ENCODE measurements at regions not wholly inside any gene's neighbourhood (a gene's known extent, or its start where the extent isn't known, plus 50 kb on each side); places are given as distances from the start of the nearest gene placed in this dataset.
"Not testable (repeated sequence)": the region's sequence is repeated elsewhere in the genome, so short reads cannot be mapped to it uniquely, and the experiment has no call there.

GRCh38 chr22:22296047-22296446 is 51.5 kb downstream of the VPREB1 start:
- WGBS, result 100% methylated on average over 1 of the region's 4 CpGs
- not testable (repeated sequence) for H3K4me3 ChIP-seq (ENCODE audit: low read length); H3K4me1 ChIP-seq (ENCODE audit: insufficient read depth, low read length)

DNA sequence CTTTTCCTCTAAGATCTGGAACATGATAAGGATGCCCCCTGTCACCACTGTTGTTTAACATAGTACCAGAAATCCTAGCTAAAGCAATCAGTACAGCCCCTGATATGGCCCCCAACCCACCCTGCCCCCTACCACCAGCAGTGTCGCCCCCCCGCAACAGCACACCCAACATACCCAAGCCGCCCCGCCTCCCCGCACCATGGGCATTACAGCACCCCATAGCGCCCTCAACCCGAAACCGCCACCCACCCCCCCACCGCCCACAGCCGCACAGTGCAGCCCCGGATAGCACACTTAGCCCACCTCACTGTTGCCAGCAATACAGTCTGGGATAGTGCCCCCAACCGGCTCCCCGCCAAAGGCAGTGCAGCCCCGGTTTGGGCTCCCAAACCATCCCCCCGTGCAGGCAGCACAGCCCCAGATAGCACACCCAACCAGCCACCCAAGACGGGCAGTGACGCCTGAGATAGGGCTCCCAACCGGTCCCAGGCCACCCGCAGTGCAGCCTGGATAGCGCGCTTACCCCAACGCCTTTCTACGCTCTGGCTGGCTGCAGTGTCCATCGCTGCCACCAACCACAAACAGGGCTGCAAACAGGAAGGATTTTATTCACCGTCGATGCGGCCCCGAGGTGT is 52.7 kb downstream of the VPREB1 start:
- H3K27ac ChIP-seq (ENCODE audit: low read depth, low read length); H3K36me3 ChIP-seq (ENCODE audit: insufficient read depth, low read length); H3K4me1 ChIP-seq (ENCODE audit: insufficient read depth, low read length); H3K9me3 ChIP-seq (ENCODE audit: insufficient read depth, low read depth, low read length); H3K27me3 ChIP-seq (ENCODE audit: insufficient read depth, low read length): not testable (repeated sequence)
- peak overlapping the region; percentile 55; the same call in 1 of the 2 replicates for H3K9ac ChIP-seq (ENCODE audit: low read depth, low read length)
- H3K4me3 ChIP-seq (ENCODE audit: low read length), result peak overlapping the region; percentile 80
- WGBS, result under 1% methylated on average over 28 of the region's 28 CpGs

More at GRCh38 chr22:22296047-22296446, 51.5 kb downstream of the VPREB1 start:
- not testable (repeated sequence) for H3K36me3 ChIP-seq (ENCODE audit: insufficient read depth, low read length); H3K27me3 ChIP-seq (ENCODE audit: insufficient read depth, low read length); H3K27ac ChIP-seq (ENCODE audit: low read depth, low read length); H3K9ac ChIP-seq (ENCODE audit: low read depth, low read length); H3K9me3 ChIP-seq (ENCODE audit: insufficient read depth, low read depth, low read length)

DNA sequence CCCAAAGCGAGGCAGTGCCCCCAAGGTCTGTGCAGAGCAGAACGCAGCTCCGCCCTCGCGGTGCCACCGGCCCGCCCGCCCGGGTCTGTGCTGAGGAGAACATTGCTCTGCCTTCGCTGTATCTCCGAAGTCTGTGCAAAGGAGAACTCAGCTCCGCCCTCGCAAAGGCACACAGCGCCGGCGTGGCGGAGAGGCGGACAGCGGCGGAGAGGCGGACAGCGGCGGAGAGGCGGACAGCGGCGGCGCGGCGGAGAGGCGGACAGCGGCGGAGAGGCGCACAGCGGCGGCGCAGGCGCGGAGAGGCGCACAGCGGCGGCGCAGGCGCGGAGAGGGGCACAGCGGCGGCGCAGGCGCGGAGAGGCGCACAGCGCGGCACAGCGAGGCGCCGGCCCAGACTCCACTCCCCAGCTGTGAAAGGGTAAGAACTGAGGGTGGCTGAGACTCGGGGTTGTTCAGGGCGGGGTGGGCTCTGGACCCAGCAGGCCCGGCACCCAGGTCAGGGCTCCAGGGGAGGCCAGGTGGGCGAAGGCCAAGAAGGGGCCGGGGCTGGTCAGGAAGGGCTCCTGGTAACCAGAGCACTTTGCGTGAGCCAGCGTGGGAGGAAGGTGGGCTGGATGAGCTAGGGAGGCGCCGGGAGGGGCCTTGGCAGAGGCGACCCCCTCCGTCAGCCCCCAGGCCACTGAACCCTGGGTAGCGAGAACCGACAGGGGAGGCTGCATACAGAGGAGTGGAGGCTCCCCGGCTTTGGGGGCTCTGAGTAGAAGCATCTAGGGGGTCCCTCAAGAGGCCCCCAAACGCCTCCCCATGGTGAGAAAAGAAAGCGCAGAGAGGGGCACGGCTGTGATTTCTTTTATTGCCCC is 53.4 kb downstream of the VPREB1 start:
- not testable (repeated sequence) for H3K27ac ChIP-seq (ENCODE audit: low read depth, low read length); H3K4me1 ChIP-seq (ENCODE audit: insufficient read depth, low read length); H3K36me3 ChIP-seq (ENCODE audit: insufficient read depth, low read length); H3K27me3 ChIP-seq (ENCODE audit: insufficient read depth, low read length); H3K9me3 ChIP-seq (ENCODE audit: insufficient read depth, low read depth, low read length)
- peak overlapping the region; percentile 80 for H3K4me3 ChIP-seq (ENCODE audit: low read length)
- H3K9ac ChIP-seq (ENCODE audit: low read depth, low read length), result peak overlapping the region; percentile 74
- under 1% methylated on average over 71 of the region's 72 CpGs for WGBS

DNA sequence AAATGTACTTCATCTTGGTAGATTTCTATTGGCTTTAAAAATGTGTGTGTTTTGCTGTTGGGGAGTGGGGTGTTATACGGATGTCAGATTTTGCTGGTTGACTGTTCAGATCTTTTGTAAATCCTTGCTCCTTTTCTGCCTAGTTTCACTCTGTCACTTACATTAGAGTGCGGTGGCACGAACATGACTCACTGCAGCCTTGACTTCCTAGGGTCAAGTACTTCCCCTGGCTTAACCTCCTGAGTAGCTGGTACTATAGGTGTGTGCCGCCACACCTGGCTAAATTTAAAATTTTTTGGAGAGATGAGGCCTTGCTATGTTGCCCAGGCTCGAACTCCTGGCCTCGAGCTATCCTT is 54.0 kb downstream of the VPREB1 start:
- peak overlapping the region; percentile 74; the same call in 1 of the 2 replicates for H3K9ac ChIP-seq (ENCODE audit: low read depth, low read length)
- peak overlapping the region; percentile 80 for H3K4me3 ChIP-seq (ENCODE audit: low read length)
- not testable (repeated sequence) for H3K9me3 ChIP-seq (ENCODE audit: insufficient read depth, low read depth, low read length); H3K27me3 ChIP-seq (ENCODE audit: insufficient read depth, low read length); H3K4me1 ChIP-seq (ENCODE audit: insufficient read depth, low read length); H3K36me3 ChIP-seq (ENCODE audit: insufficient read depth, low read length); H3K27ac ChIP-seq (ENCODE audit: low read depth, low read length)
- WGBS, result 38% methylated on average over 5 of the region's 6 CpGs

- H3K27ac ChIP-seq (ENCODE audit: low read depth, low read length); H3K9ac ChIP-seq (ENCODE audit: low read depth, low read length); H3K9me3 ChIP-seq (ENCODE audit: insufficient read depth, low read depth, low read length); H3K36me3 ChIP-seq (ENCODE audit: insufficient read depth, low read length); H3K4me1 ChIP-seq (ENCODE audit: insufficient read depth, low read length); H3K4me3 ChIP-seq (ENCODE audit: low read length); H3K27me3 ChIP-seq (ENCODE audit: insufficient read depth, low read length): not testable (repeated sequence)
- 91% methylated on average over 5 of the region's 5 CpGs for WGBS
Observed at GRCh38 chr22:22300511-22300910, 55.9 kb downstream of the VPREB1 start.

DNA sequence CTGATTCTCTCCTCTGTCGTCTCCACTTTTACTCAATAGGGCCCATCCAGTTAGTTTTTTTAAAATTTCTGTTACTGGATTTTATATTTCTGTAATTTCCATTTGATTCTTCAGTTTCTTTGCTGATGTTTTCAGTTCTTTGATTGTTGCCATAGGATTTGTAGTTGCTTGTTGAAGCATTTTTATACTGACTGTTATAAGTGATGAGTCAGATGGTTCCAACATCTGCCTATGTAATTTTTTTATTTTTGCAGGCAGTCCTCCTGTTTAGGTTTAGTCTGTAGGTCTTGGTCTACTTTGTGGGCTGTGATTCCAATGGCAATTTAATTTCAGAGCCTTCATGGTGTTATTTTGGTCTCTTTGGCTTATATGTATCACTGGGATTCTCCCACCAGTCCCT is 56.4 kb downstream of the VPREB1 start:
- H3K27me3 ChIP-seq (ENCODE audit: insufficient read depth, low read length); H3K36me3 ChIP-seq (ENCODE audit: insufficient read depth, low read length); H3K27ac ChIP-seq (ENCODE audit: low read depth, low read length); H3K9me3 ChIP-seq (ENCODE audit: insufficient read depth, low read depth, low read length); H3K9ac ChIP-seq (ENCODE audit: low read depth, low read length); H3K4me3 ChIP-seq (ENCODE audit: low read length); H3K4me1 ChIP-seq (ENCODE audit: insufficient read depth, low read length): not testable (repeated sequence)
- WGBS, result no CpG with 5 or more reads among the region's 1 CpG

DNA sequence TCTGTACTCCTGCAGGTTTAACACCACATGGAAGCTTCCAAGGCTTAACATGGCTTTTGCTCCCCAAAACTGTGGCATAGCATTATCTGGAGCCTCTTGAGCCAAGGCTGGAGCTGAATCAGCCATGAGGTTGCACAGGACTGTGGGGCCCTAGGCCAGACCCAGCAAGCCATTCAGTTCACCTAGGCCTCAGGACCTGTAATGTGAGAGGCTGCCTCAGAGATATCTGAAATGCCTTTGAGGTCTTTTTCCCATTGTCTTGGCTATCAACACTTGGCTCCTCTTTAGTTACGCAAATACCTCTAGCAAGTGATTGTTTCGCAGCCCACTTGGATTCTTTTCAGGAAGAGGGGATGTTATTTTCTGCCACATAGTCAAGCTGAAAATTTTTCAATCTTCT is 72.0 kb downstream of the VPREB1 start:
- Histone ChIP-seq H3K9ac (ENCODE audit: low read depth, low read length) (0 out of 2 replicates have a peak overlapping the region, but pooled peaks have one; percentile 36), H3K27me3 (ENCODE audit: insufficient read depth, low read length) (peaks cover 19% of the 10 kb centered on the region; the same call in 1 of the 2 replicates), H3K4me1 (ENCODE audit: insufficient read depth, low read length) (peaks cover 17% of the 10 kb centered on the region), H3K27ac (ENCODE audit: low read depth, low read length) (peak overlapping the region; percentile 80; the same call in 1 of the 2 replicates), H3K4me3 (ENCODE audit: low read length) (0 out of 2 replicates have a peak overlapping the region, but pooled peaks have one; percentile 0), H3K36me3 (ENCODE audit: insufficient read depth, low read length) (peaks cover 38% of the 10 kb centered on the region), H3K9me3 (ENCODE audit: insufficient read depth, low read depth, low read length) (no peaks in the 10 kb centered on the region)
- 45% methylated on average over 2 of the region's 2 CpGs for WGBS

GRCh38 chr22:22318723-22319465 is 74.3 kb downstream of the VPREB1 start:
- peaks cover 17% of the 10 kb centered on the region for H3K4me1 ChIP-seq (ENCODE audit: insufficient read depth, low read length)
- no peak overlapping the region for H3K27ac ChIP-seq (ENCODE audit: low read depth, low read length)
- peaks cover 38% of the 10 kb centered on the region for H3K36me3 ChIP-seq (ENCODE audit: insufficient read depth, low read length)
- H3K9me3 ChIP-seq (ENCODE audit: insufficient read depth, low read depth, low read length), result no peaks in the 10 kb centered on the region
- H3K9ac ChIP-seq (ENCODE audit: low read depth, low read length), result no peak overlapping the region
- 94% methylated on average over 8 of the region's 8 CpGs for WGBS
- H3K4me3 ChIP-seq (ENCODE audit: low read length), result no peak overlapping the region
- H3K27me3 ChIP-seq (ENCODE audit: insufficient read depth, low read length), result peaks cover 35% of the 10 kb centered on the region

- not testable (repeated sequence) for H3K27ac ChIP-seq (ENCODE audit: low read depth, low read length); H3K9ac ChIP-seq (ENCODE audit: low read depth, low read length); H3K4me3 ChIP-seq (ENCODE audit: low read length); H3K9me3 ChIP-seq (ENCODE audit: insufficient read depth, low read depth, low read length)
- WGBS, result 31% methylated on average over 8 of the region's 11 CpGs
- H3K27me3 ChIP-seq (ENCODE audit: insufficient read depth, low read length), result peaks cover 61% of the 10 kb centered on the region
- peaks cover 11% of the 10 kb centered on the region for H3K4me1 ChIP-seq (ENCODE audit: insufficient read depth, low read length)
- H3K36me3 ChIP-seq (ENCODE audit: insufficient read depth, low read length), result peaks cover 29% of the 10 kb centered on the region
Observed at GRCh38 chr22:22321743-22322611, 77.4 kb downstream of the VPREB1 start.

DNA sequence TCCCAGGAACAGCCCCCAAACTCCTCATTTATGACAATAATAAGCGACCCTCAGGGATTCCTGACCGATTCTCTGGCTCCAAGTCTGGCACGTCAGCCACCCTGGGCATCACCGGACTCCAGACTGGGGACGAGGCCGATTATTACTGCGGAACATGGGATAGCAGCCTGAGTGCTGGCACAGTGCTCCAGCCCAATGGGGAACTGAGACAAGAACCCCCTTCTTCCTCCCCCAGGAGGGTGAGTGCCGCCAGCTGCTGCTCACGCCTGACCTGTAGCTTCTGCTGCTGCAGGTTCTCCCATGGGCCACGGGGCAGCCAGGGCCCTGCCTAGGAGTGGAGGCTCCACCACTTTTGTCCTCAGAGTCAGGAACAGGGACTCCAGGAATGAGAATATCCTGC is 78.2 kb downstream of the VPREB1 start:
- no peak overlapping the region for H3K9ac ChIP-seq (ENCODE audit: low read depth, low read length)
- H3K9me3 ChIP-seq (ENCODE audit: insufficient read depth, low read depth, low read length), result no peaks in the 10 kb centered on the region
- H3K27me3 ChIP-seq (ENCODE audit: insufficient read depth, low read length), result peaks cover 65% of the 10 kb centered on the region
- no peak overlapping the region for H3K27ac ChIP-seq (ENCODE audit: low read depth, low read length)
- H3K36me3 ChIP-seq (ENCODE audit: insufficient read depth, low read length), result peaks cover 22% of the 10 kb centered on the region
- no peak overlapping the region for H3K4me3 ChIP-seq (ENCODE audit: low read length)
- 0 out of 2 replicates have a peak, but pooled peaks cover 3% of the 10 kb centered on the region for H3K4me1 ChIP-seq (ENCODE audit: insufficient read depth, low read length)
- 97% methylated on average over 10 of the region's 10 CpGs for WGBS

Measured in HUES64 (cell line).